Liver (tissue), 8 donors: ENCODE measurements at regions not wholly inside any gene's neighbourhood (a gene's known extent, or its start where the extent isn't known, plus 50 kb on each side); places are given as distances from the start of the nearest gene placed in this dataset.

ENCODE experiments used
- DNase-seq: peaks from one replicate; pipeline ENCODE4 v3.0.0-alpha.2; 2017; ENCODE audit warnings: low spot score
- H3K27ac ChIP-seq, 2 donors: one replicate each; pipeline ENCODE4 v1.7.0; 2013; ENCODE audit warnings: inconsistent platforms in 2 of 2, low read length in 2 of 2, control low read depth in 1 of 2, low read depth in 1 of 2, mild to moderate bottlenecking in 1 of 2
- H3K27me3 ChIP-seq, 4 donors: one replicate each; pipeline versions ENCODE4 v1.6.1 to v1.7.0; 2013; ENCODE audit warnings: low read length in 3 of 4, inconsistent platforms in 1 of 4, mild to moderate bottlenecking in 1 of 4, moderate library complexity in 1 of 4; ENCODE audit not compliant: control insufficient read depth in 4 of 4, insufficient read depth in 4 of 4
- H3K36me3 ChIP-seq, 4 donors: one replicate each; pipeline versions ENCODE4 v1.6.1 to v1.7.0; 2013; ENCODE audit warnings: low read length in 3 of 4, mild to moderate bottlenecking in 3 of 4, low read depth in 1 of 4, moderate library complexity in 1 of 4; ENCODE audit not compliant: control insufficient read depth in 4 of 4, insufficient read depth in 3 of 4
- H3K4me1 ChIP-seq, 4 donors: one replicate each; pipeline versions ENCODE4 v1.6.1 to v1.7.0; 2013; ENCODE audit warnings: low read length in 3 of 4, mild to moderate bottlenecking in 3 of 4, moderate library complexity in 1 of 4; ENCODE audit not compliant: control insufficient read depth in 4 of 4, insufficient read depth in 4 of 4
- H3K4me3 ChIP-seq, 3 donors: one replicate each; pipeline versions ENCODE4 v1.6.1 to v1.7.0; 2013; ENCODE audit warnings: low read length in 3 of 3, control low read depth in 1 of 3, low read depth in 1 of 3, mild to moderate bottlenecking in 1 of 3
- H3K9ac ChIP-seq, 2 donors: one replicate each; pipeline ENCODE4 v1.7.0; 2013; ENCODE audit warnings: low read length in 2 of 2, mild to moderate bottlenecking in 2 of 2, moderate library complexity in 2 of 2, control low read depth in 1 of 2, low read depth in 1 of 2
- H3K9me3 ChIP-seq, 4 donors: one replicate each; pipeline versions ENCODE4 v1.6.1 to v1.7.0; 2013; ENCODE audit warnings: low read length in 3 of 4; ENCODE audit not compliant: control insufficient read depth in 4 of 4
- ATF3 ChIP-seq: IDR thresholded peaks from 2 replicates; pipeline ENCODE4 v1.6.1; 2016; ENCODE audit warnings: antibody characterized with exemption
- CTCF ChIP-seq: fragments of 150-350 bp; IDR thresholded peaks from 2 replicates; pipeline ENCODE4 v1.5.1; 2017; ENCODE audit warnings: improper control_type of control experiment, low read depth, low read length; ENCODE audit not compliant: missing input control
- EGR1 ChIP-seq, 2 donors: IDR thresholded peaks; 2 replicates each; pipeline ENCODE4 v1.6.1; 2016 to 2018; ENCODE audit warnings: antibody characterized with exemption in 2 of 2, low read depth in 2 of 2
- FOXA1 ChIP-seq: IDR thresholded peaks from 2 replicates; pipeline ENCODE4 v1.6.1; 2016; ENCODE audit warnings: antibody characterized with exemption
- FOXA2 ChIP-seq: IDR thresholded peaks from 2 replicates; pipeline ENCODE4 v1.6.1; 2016; ENCODE audit warnings: antibody characterized with exemption
- GABPA ChIP-seq, 2 donors: IDR thresholded peaks in 1 of 2; conservative IDR thresholded peaks in 1 of 2; 2 replicates each; pipeline ENCODE4 v1.6.1; 2016; ENCODE audit warnings: antibody characterized with exemption in 2 of 2, mild to moderate bottlenecking in 1 of 2, moderate library complexity in 1 of 2
- HNF4A ChIP-seq, 2 donors: conservative IDR thresholded peaks; 2 replicates each; pipeline ENCODE4 v1.6.1; 2016; ENCODE audit warnings: antibody characterized with exemption in 2 of 2, mild to moderate bottlenecking in 2 of 2
- HNF4G ChIP-seq: IDR thresholded peaks from 2 replicates; pipeline ENCODE4 v1.6.1; 2016; ENCODE audit warnings: antibody characterized with exemption
- JUND ChIP-seq, 2 donors: IDR thresholded peaks; 2 replicates each; pipeline ENCODE4 v1.6.1; 2016; ENCODE audit warnings: antibody characterized with exemption in 2 of 2
- MAX ChIP-seq: IDR thresholded peaks from 2 replicates; pipeline ENCODE4 v1.6.1; 2016; ENCODE audit warnings: antibody characterized with exemption
- RAD21 ChIP-seq, 2 donors: IDR thresholded peaks; 2 replicates each; pipeline ENCODE4 v1.6.1; 2016; ENCODE audit warnings: antibody characterized with exemption in 2 of 2, mild to moderate bottlenecking in 2 of 2
- RXRA ChIP-seq, 2 donors: IDR thresholded peaks; 2 replicates each; pipeline ENCODE4 v1.6.1; 2017 to 2018; ENCODE audit warnings: antibody characterized with exemption in 2 of 2, mild to moderate bottlenecking in 1 of 2
- SP1 ChIP-seq: IDR thresholded peaks from 2 replicates; pipeline ENCODE4 v1.6.1; 2018; ENCODE audit warnings: antibody characterized with exemption, mild to moderate bottlenecking
- TAF1 ChIP-seq: conservative IDR thresholded peaks from 2 replicates; pipeline ENCODE4 v1.6.1; 2016; ENCODE audit warnings: antibody characterized with exemption, mild to moderate bottlenecking
- ZBTB33 ChIP-seq: IDR thresholded peaks from 2 replicates; pipeline ENCODE4 v1.6.1; 2016; ENCODE audit warnings: antibody characterized with exemption
- WGBS: extraction: QIAGEN DNeasy Blood & Tissue Kit; methylation state at CpG from one replicate; pipeline ENCODE4 v1.1.7; 2013; 5-methylcytosine and 5-hydroxymethylcytosine counted together
- donor health status: healthy.
- donor health status: healthy.
- donor health status: healthy.
- donor health status: healthy.
- donor health status: healthy.

- no peak for TF ChIP-seq TAF1
- TF ChIP-seq GABPA (IDR thresholded peaks at IDR 0.05 in 1 of 2, conservative IDR thresholded peaks at IDR 0.05 in 1 of 2) = no peak
- no peak for TF ChIP-seq EGR1 (IDR thresholded peaks at IDR 0.05; ENCODE audit: low read depth in 2 of 2)
- Histone ChIP-seq H3K4me1 (peaks cover 3 to 32% (median 13%) of the 10 kb centered on the region in 4 donors), H3K36me3 (no peaks in the 10 kb centered on the region), H3K4me3 (no peak overlapping the region), H3K27me3 (no peaks in the 10 kb centered on the region), H3K9ac (no peak overlapping the region), H3K27ac (peak overlapping the region; percentile 35 to 78), H3K9me3 (no peaks in the 10 kb centered on the region)
- 94% methylated on average over 9 of the region's 9 CpGs for WGBS
- no peak for DNase-seq
These were observed 53.5 kb upstream of the USP3 start for GRCh38 chr15:63450884-63451225.

GRCh38 chr15:63451671-63452315 lies 52.6 kb upstream of the USP3 start:
- H3K4me1 ChIP-seq = peaks cover 3 to 36% (median 13%) of the 10 kb centered on the region in 4 donors
- WGBS = 96% methylated on average over 5 of the region's 5 CpGs
- no peak overlapping the region for H3K4me3 ChIP-seq
- TF ChIP-seq JUND (IDR thresholded peaks at IDR 0.05) = no peak
- TF ChIP-seq RXRA (IDR thresholded peaks at IDR 0.05) = no peak
- no peak for TF ChIP-seq FOXA2
- no peak overlapping the region for H3K27ac ChIP-seq
- DNase-seq = no peak
- no peaks in the 10 kb centered on the region for H3K27me3 ChIP-seq
- H3K36me3 ChIP-seq = no peaks in the 10 kb centered on the region
- H3K9me3 ChIP-seq = no peaks in the 10 kb centered on the region
- H3K9ac ChIP-seq = no peak overlapping the region

GRCh38 chr15:63452552-63453136 lies 51.7 kb upstream of the USP3 start:
- no peaks in the 10 kb centered on the region for H3K36me3 ChIP-seq
- no peak overlapping the region for H3K4me3 ChIP-seq
- H3K27me3 ChIP-seq = no peaks in the 10 kb centered on the region
- no peak overlapping the region for H3K27ac ChIP-seq
- DNase-seq = no peak
- peaks cover 3 to 33% (median 12%) of the 10 kb centered on the region in 4 donors for H3K4me1 ChIP-seq
- H3K9ac ChIP-seq = no peak overlapping the region
- no peaks in the 10 kb centered on the region for H3K9me3 ChIP-seq
- 94% methylated on average over 6 of the region's 6 CpGs for WGBS
- TF ChIP-seq ATF3 (no peak), RXRA (IDR thresholded peaks at IDR 0.05) (no peak), CTCF (no peak), GABPA (IDR thresholded peaks at IDR 0.05 in 1 of 2, conservative IDR thresholded peaks at IDR 0.05 in 1 of 2) (no peak), HNF4G (no peak), RAD21 (IDR thresholded peaks at IDR 0.05) (no peak), HNF4A (conservative IDR thresholded peaks at IDR 0.05) (no peak), SP1 (no peak), TAF1 (no peak), JUND (IDR thresholded peaks at IDR 0.05) (no peak), MAX (no peak), FOXA1 (no peak), ZBTB33 (no peak)
